ENCODE measurements at regions not wholly inside any gene's neighbourhood (a gene's known extent, or its start where the extent isn't known, plus 50 kb on each side); places are given as distances from the start of the nearest gene placed in this dataset.

GRCh38 chrY:7968293-7968692, 1056.7 kb upstream of the AMELY start:
- Histone ChIP-seq H4K20me1 (ENCODE audit: insufficient read depth, low read length) (no peaks in the 10 kb centered on the region), H2AFZ (ENCODE audit: low read length) (no peak overlapping the region), H3K4me1 (ENCODE audit: insufficient read depth, low read length, severe bottlenecking) (no peaks in the 10 kb centered on the region), H3K4me2 (ENCODE audit: low read length) (no peak overlapping the region), H3K9ac (ENCODE audit: low read length) (no peak overlapping the region), H3K4me3 (ENCODE audit: low read depth, low read length, poor library complexity, severe bottlenecking) (no peak overlapping the region), H3F3A (ENCODE audit: insufficient read depth, low read length) (no peaks in the 10 kb centered on the region), H3K79me2 (ENCODE audit: insufficient read depth, low read length) (no peaks in the 10 kb centered on the region), H3K9me3 (ENCODE audit: low read length) (no peaks in the 10 kb centered on the region), H3K27ac (ENCODE audit: low read depth, low read length, poor library complexity, severe bottlenecking) (no peak overlapping the region), H3K36me3 (ENCODE audit: insufficient read depth, low read length) (no peaks in the 10 kb centered on the region), H3K9me2 (ENCODE audit: low read depth, low read length) (no peaks in the 10 kb centered on the region), H3K27me3 (ENCODE audit: insufficient read depth, low read length) (no peaks in the 10 kb centered on the region)
- TF ChIP-seq EZH2 (IDR thresholded peaks at IDR 0.05; ENCODE audit: borderline replicate concordance, low read length), result no peak
- no peak for TF ChIP-seq CTCF (IDR thresholded peaks at IDR 0.05; ENCODE audit: low read length)

- Histone ChIP-seq H3K9me2 (ENCODE audit: low read depth, low read length) (no peaks in the 10 kb centered on the region), H4K20me1 (ENCODE audit: insufficient read depth, low read length) (no peaks in the 10 kb centered on the region), H3K27ac (ENCODE audit: low read depth, low read length, poor library complexity, severe bottlenecking) (no peak overlapping the region), H3K4me2 (ENCODE audit: low read length) (no peak overlapping the region), H3K27me3 (ENCODE audit: insufficient read depth, low read length) (no peaks in the 10 kb centered on the region), H3K36me3 (ENCODE audit: insufficient read depth, low read length) (no peaks in the 10 kb centered on the region), H3F3A (ENCODE audit: insufficient read depth, low read length) (no peaks in the 10 kb centered on the region), H2AFZ (ENCODE audit: low read length) (no peak overlapping the region), H3K9ac (ENCODE audit: low read length) (no peak overlapping the region), H3K4me3 (ENCODE audit: low read depth, low read length, poor library complexity, severe bottlenecking) (no peak overlapping the region), H3K4me1 (ENCODE audit: insufficient read depth, low read length, severe bottlenecking) (no peaks in the 10 kb centered on the region), H3K79me2 (ENCODE audit: insufficient read depth, low read length) (no peaks in the 10 kb centered on the region), H3K9me3 (ENCODE audit: low read length) (no peaks in the 10 kb centered on the region)
- TF ChIP-seq CTCF (IDR thresholded peaks at IDR 0.05; ENCODE audit: low read length) (no peak), EZH2 (IDR thresholded peaks at IDR 0.05; ENCODE audit: borderline replicate concordance, low read length) (no peak)
Measured at GRCh38 chrY:7966916-7967315, 1055.4 kb upstream of the AMELY start.

GRCh38 chrY:7963393-7963792, 1051.8 kb upstream of the AMELY start:
- Histone ChIP-seq H3K4me2 (ENCODE audit: low read length) (no peak overlapping the region), H3F3A (ENCODE audit: insufficient read depth, low read length) (no peaks in the 10 kb centered on the region), H4K20me1 (ENCODE audit: insufficient read depth, low read length) (no peaks in the 10 kb centered on the region), H3K36me3 (ENCODE audit: insufficient read depth, low read length) (no peaks in the 10 kb centered on the region), H3K9me3 (ENCODE audit: low read length) (no peaks in the 10 kb centered on the region), H3K4me3 (ENCODE audit: low read depth, low read length, poor library complexity, severe bottlenecking) (no peak overlapping the region), H3K27me3 (ENCODE audit: insufficient read depth, low read length) (no peaks in the 10 kb centered on the region), H3K4me1 (ENCODE audit: insufficient read depth, low read length, severe bottlenecking) (no peaks in the 10 kb centered on the region), H2AFZ (ENCODE audit: low read length) (no peak overlapping the region), H3K9me2 (ENCODE audit: low read depth, low read length) (no peaks in the 10 kb centered on the region), H3K79me2 (ENCODE audit: insufficient read depth, low read length) (no peaks in the 10 kb centered on the region), H3K27ac (ENCODE audit: low read depth, low read length, poor library complexity, severe bottlenecking) (no peak overlapping the region), H3K9ac (ENCODE audit: low read length) (no peak overlapping the region)
- TF ChIP-seq CTCF (IDR thresholded peaks at IDR 0.05; ENCODE audit: low read length), result no peak
- TF ChIP-seq EZH2 (IDR thresholded peaks at IDR 0.05; ENCODE audit: borderline replicate concordance, low read length), result no peak
